ENCODE measurements at regions not wholly inside any gene's neighbourhood (a gene's known extent, or its start where the extent isn't known, plus 50 kb on each side); places are given as distances from the start of the nearest gene placed in this dataset.

- ChIA-PET CTCF (no interaction called here), POLR2A (no interaction called here)
- H3K27ac Mint-ChIP-seq, result no peak overlapping the region
- H3K4me3 Mint-ChIP-seq, result no peak overlapping the region
- DNase-seq (ENCODE audit: low spot score), result no peak
- H3K4me1 Mint-ChIP-seq, result peaks cover 20% of the 10 kb centered on the region
- no peaks in the 10 kb centered on the region for H3K36me3 Mint-ChIP-seq
- TF ChIP-seq, protein P1, sequence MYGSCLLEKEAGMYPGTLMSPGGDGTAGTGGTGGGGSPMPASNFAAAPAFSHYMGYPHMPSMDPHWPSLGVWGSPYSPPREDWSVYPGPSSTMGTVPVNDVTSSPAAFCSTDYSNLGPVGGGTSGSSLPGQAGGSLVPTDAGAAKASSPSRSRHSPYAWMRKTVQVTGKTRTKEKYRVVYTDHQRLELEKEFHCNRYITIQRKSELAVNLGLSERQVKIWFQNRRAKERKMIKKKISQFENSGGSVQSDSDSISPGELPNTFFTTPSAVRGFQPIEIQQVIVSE (CRISPR knock-in tag; IDR thresholded peaks at IDR 0.05; ENCODE audit: borderline replicate concordance), result no peak
- no peak for TF ChIP-seq ZNF219 (CRISPR knock-in tag; IDR thresholded peaks at IDR 0.05; ENCODE audit: borderline replicate concordance)
- TF ChIP-seq FOXP4 (CRISPR knock-in tag; IDR thresholded peaks at IDR 0.05), result no peak
- TF ChIP-seq ZNF416 (CRISPR knock-in tag; IDR thresholded peaks at IDR 0.05), result no peak
- TF ChIP-seq, protein P2, sequence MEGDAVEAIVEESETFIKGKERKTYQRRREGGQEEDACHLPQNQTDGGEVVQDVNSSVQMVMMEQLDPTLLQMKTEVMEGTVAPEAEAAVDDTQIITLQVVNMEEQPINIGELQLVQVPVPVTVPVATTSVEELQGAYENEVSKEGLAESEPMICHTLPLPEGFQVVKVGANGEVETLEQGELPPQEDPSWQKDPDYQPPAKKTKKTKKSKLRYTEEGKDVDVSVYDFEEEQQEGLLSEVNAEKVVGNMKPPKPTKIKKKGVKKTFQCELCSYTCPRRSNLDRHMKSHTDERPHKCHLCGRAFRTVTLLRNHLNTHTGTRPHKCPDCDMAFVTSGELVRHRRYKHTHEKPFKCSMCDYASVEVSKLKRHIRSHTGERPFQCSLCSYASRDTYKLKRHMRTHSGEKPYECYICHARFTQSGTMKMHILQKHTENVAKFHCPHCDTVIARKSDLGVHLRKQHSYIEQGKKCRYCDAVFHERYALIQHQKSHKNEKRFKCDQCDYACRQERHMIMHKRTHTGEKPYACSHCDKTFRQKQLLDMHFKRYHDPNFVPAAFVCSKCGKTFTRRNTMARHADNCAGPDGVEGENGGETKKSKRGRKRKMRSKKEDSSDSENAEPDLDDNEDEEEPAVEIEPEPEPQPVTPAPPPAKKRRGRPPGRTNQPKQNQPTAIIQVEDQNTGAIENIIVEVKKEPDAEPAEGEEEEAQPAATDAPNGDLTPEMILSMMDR (IDR thresholded peaks at IDR 0.05), result no peak
- no peak for TF ChIP-seq ZBTB43 (CRISPR knock-in tag; IDR thresholded peaks at IDR 0.05)
- no peak for TF ChIP-seq PRRX2 (CRISPR knock-in tag; IDR thresholded peaks at IDR 0.05)
- no peak for TF ChIP-seq ETV6 (CRISPR knock-in tag; IDR thresholded peaks at IDR 0.05)
- TF ChIP-seq ERG (CRISPR knock-in tag; IDR thresholded peaks at IDR 0.05), result no peak
- no peak for TF ChIP-seq ZNF396 (CRISPR knock-in tag; IDR thresholded peaks at IDR 0.05; ENCODE audit: borderline replicate concordance)
- no peak for TF ChIP-seq ZBTB21 (CRISPR knock-in tag; IDR thresholded peaks at IDR 0.05; ENCODE audit: borderline replicate concordance)
- no peak for TF ChIP-seq TEAD4 (CRISPR knock-in tag; IDR thresholded peaks at IDR 0.05)
- H3K9me3 Mint-ChIP-seq, result no peaks in the 10 kb centered on the region
- ATAC-seq, result no peak
- no peaks in the 10 kb centered on the region for H3K27me3 Mint-ChIP-seq (ENCODE audit: low read depth)
Measured at GRCh38 chr4:114223580-114223979, 244.1 kb upstream of the ARSJ start.

GRCh38 chr4:114225436-114225835, 246.0 kb upstream of the ARSJ start:
- Mint-ChIP-seq H3K27ac (no peak overlapping the region), H3K4me3 (no peak overlapping the region), H3K4me1 (peaks cover 17% of the 10 kb centered on the region), H3K36me3 (no peaks in the 10 kb centered on the region), H3K9me3 (no peaks in the 10 kb centered on the region), H3K27me3 (ENCODE audit: low read depth) (no peaks in the 10 kb centered on the region)
- no peak for ATAC-seq
- TF ChIP-seq JUN (CRISPR knock-in tag; IDR thresholded peaks at IDR 0.05) (no peak), EMX1 (CRISPR knock-in tag; IDR thresholded peaks at IDR 0.05) (no peak), FOXJ3 (CRISPR knock-in tag; IDR thresholded peaks at IDR 0.05; ENCODE audit: borderline replicate concordance) (no peak), USF1 (CRISPR knock-in tag; IDR thresholded peaks at IDR 0.05) (no peak), TEAD4 (CRISPR knock-in tag; IDR thresholded peaks at IDR 0.05) (no peak), NFE2L1 (CRISPR knock-in tag; IDR thresholded peaks at IDR 0.05) (no peak), ELF4 (CRISPR knock-in tag; IDR thresholded peaks at IDR 0.05; ENCODE audit: low read depth) (no peak), MLX (CRISPR knock-in tag; IDR thresholded peaks at IDR 0.05) (no peak), CREB1 (CRISPR knock-in tag; IDR thresholded peaks at IDR 0.05) (no peak), KAT7 (CRISPR knock-in tag; IDR thresholded peaks at IDR 0.05; ENCODE audit: borderline replicate concordance) (no peak), E2F5 (CRISPR knock-in tag; IDR thresholded peaks at IDR 0.05) (no peak)
- TF ChIP-seq, protein P3, sequence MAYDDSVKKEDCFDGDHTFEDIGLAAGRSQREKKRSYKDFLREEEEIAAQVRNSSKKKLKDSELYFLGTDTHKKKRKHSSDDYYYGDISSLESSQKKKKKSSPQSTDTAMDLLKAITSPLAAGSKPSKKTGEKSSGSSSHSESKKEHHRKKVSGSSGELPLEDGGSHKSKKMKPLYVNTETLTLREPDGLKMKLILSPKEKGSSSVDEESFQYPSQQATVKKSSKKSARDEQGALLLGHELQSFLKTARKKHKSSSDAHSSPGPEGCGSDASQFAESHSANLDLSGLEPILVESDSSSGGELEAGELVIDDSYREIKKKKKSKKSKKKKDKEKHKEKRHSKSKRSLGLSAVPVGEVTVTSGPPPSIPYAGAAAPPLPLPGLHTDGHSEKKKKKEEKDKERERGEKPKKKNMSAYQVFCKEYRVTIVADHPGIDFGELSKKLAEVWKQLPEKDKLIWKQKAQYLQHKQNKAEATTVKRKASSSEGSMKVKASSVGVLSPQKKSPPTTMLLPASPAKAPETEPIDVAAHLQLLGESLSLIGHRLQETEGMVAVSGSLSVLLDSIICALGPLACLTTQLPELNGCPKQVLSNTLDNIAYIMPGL (CRISPR knock-in tag; IDR thresholded peaks at IDR 0.05), result no peak
- no peak for DNase-seq (ENCODE audit: low spot score)
- CTCF ChIA-PET, result no interaction called here
- POLR2A ChIA-PET, result no interaction called here

Data from WTC11 (cell line).